ENCODE measurements at regions not wholly inside any gene's neighbourhood (a gene's known extent, or its start where the extent isn't known, plus 50 kb on each side); places are given as distances from the start of the nearest gene placed in this dataset.

DNA sequence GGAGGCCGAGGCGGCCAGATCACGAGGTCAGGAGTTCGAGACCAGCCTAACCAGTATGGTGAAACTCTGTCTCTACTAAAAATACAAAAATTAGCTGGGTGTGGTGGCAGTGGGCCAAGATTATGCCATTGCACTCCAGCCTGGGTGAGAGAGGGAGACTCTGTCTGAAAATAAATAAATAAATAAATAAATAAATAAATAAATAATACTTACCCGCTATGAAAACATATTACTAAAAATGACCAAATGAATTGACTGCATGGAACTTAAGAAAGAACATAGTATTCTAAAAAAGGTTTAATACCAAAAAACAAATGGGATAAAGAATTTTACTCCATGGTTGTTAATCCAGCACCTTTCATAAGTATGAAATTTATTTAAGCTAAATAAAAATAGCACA, 305.0 kb downstream of the GATA3 start:
- TF ChIP-seq CTCF (IDR thresholded peaks at IDR 0.05; ENCODE audit: insufficient read depth, low read length) (no peak), GABPA (IDR thresholded peaks at IDR 0.05; ENCODE audit: low read depth) (no peak), POLR2AphosphoS5 (IDR thresholded peaks at IDR 0.05; ENCODE audit: low read depth) (no peak)

Data from HL-60 (cell line).